Right lobe of liver (tissue), 6 donors: ENCODE measurements at regions not wholly inside any gene's neighbourhood (a gene's known extent, or its start where the extent isn't known, plus 50 kb on each side); places are given as distances from the start of the nearest gene placed in this dataset.

Source experiments
- ATAC-seq, 4 donors: fragments of 200-7000 bp; cut with Tn5 transposase; one replicate each; pipeline ENCODE4 v1.9.1; 2020; ENCODE audit warnings: mild to moderate bottlenecking in 4 of 4, moderate library complexity in 4 of 4
- DNase-seq, 3 donors: peaks; one replicate each; pipeline ENCODE4 v3.0.0-alpha.2; 2020
- H3K27ac ChIP-seq, 3 donors: fragments of 200-600 bp; one replicate each; pipeline ENCODE4 v1.8.0; 2022
- H3K27me3 ChIP-seq, 2 donors: fragments of 200-600 bp; one replicate each; pipeline ENCODE4 v1.8.0; 2022
- H3K36me3 ChIP-seq, 4 donors: fragments of 200-600 bp; sonication (generic) in 1 of 4; one replicate each; pipeline versions ENCODE4 v1.5.1 to v1.8.0; 2017 to 2022; ENCODE audit warnings: control low read depth in 1 of 4
- H3K4me1 ChIP-seq, 4 donors: fragments of 200-600 bp; sonication (generic) in 1 of 4; one replicate each; pipeline versions ENCODE4 v1.5.1 to v1.8.0; 2017 to 2022; ENCODE audit warnings: control low read depth in 1 of 4
- H3K4me3 ChIP-seq, 3 donors: fragments of 200-600 bp; one replicate each; pipeline ENCODE4 v1.8.0; 2022
- H3K9me3 ChIP-seq, 4 donors: fragments of 200-600 bp; sonication (generic) in 1 of 4; one replicate each; pipeline versions ENCODE4 v1.5.1 to v1.8.0; 2017 to 2022; ENCODE audit warnings: control low read depth in 1 of 4
- CTCF ChIP-seq, 4 donors: fragments of 200-600 bp in 3 of 4; fragments of 450-650 bp in 1 of 4; IDR thresholded peaks; one replicate each; pipeline versions ENCODE4 v1.5.1 to v1.8.0; 2016 to 2022; ENCODE audit warnings: antibody characterized with exemption in 4 of 4, mild to moderate bottlenecking in 2 of 4
- POLR2A ChIP-seq: fragments of 450-650 bp; IDR thresholded peaks from one replicate; pipeline ENCODE4 v1.6.1; 2017; ENCODE audit warnings: antibody characterized with exemption, mild to moderate bottlenecking
- WGBS: methylation state at CpG from one replicate; pipeline ENCODE4 v1.1.6; 2018; ENCODE audit warnings: low coverage, low lambda C conversion rate; ENCODE audit not compliant: insufficient coverage; ENCODE audit errors: missing lambda C conversion rate; 5-methylcytosine and 5-hydroxymethylcytosine counted together
- intact Hi-C, 2 donors: fragments of 100-400 bp; cut with DNase I; formaldehyde crosslinking; loops; one replicate each; pipeline versions ENCODE4 v1.11.2 to v1.14.1; 2022
- donor health status: DM: no; HTN: yes; CAD: no.
- donor health status: DM: no; HTN: no; CAD: no.
- donor health status: DM: no; HTN: no; CAD: no.
- donor health status: DM: no; HTN: yes; CAD: no.
- donor health status: DM: no; HTN: yes; CAD: no.

- Histone ChIP-seq H3K36me3 (no peaks in the 10 kb centered on the region), H3K4me1 (no peaks in the 10 kb centered on the region), H3K27ac (no peak overlapping the region), H3K9me3 (no peaks in the 10 kb centered on the region), H3K4me3 (no peak overlapping the region), H3K27me3 (no peaks in the 10 kb centered on the region)
- DNase-seq (no peak), ATAC-seq (no peak)
- TF ChIP-seq POLR2A: no peak
- no peak for TF ChIP-seq CTCF (IDR thresholded peaks at IDR 0.05)
- intact Hi-C loops: no loop called here
- 46% methylated on average over 1 of the region's 1 CpG for WGBS
These were observed 627.0 kb downstream of the KCNA4 start for GRCh38 chr11:29389793-29390192.

GRCh38 chr11:29373725-29374124 lies 643.1 kb downstream of the KCNA4 start:
- no peak for ATAC-seq
- no peaks in the 10 kb centered on the region for H3K36me3 ChIP-seq
- intact Hi-C loops: no loop called here
- no peak for DNase-seq
- peaks cover 0 to 3% (median 0%) of the 10 kb centered on the region in 4 donors for H3K4me1 ChIP-seq
- peaks cover 0 to 4% (median 0%) of the 10 kb centered on the region in 4 donors for H3K9me3 ChIP-seq
- H3K27ac ChIP-seq: no peak overlapping the region
- 8% methylated on average over 1 of the region's 1 CpG for WGBS
- H3K4me3 ChIP-seq: no peak overlapping the region
- H3K27me3 ChIP-seq: no peaks in the 10 kb centered on the region
- TF ChIP-seq POLR2A (no peak), CTCF (IDR thresholded peaks at IDR 0.05) (no peak)

GRCh38 chr11:29368126-29368525 lies 648.7 kb downstream of the KCNA4 start:
- intact Hi-C loops: no loop called here
- Histone ChIP-seq H3K27me3 (no peaks in the 10 kb centered on the region), H3K36me3 (no peaks in the 10 kb centered on the region), H3K9me3 (no peaks in the 10 kb centered on the region), H3K27ac (no peak overlapping the region), H3K4me3 (no peak overlapping the region), H3K4me1 (peaks cover 0 to 3% (median 0%) of the 10 kb centered on the region in 4 donors)
- DNase-seq (no peak), ATAC-seq (no peak)
- TF ChIP-seq POLR2A (no peak), CTCF (IDR thresholded peaks at IDR 0.05) (no peak)
- 37% methylated on average over 5 of the region's 5 CpGs for WGBS

GRCh38 chr11:29364006-29364405 lies 652.8 kb downstream of the KCNA4 start:
- ATAC-seq: no peak
- no peak for DNase-seq
- Histone ChIP-seq H3K27ac (no peak overlapping the region), H3K4me3 (no peak overlapping the region), H3K4me1 (no peaks in the 10 kb centered on the region), H3K27me3 (no peaks in the 10 kb centered on the region), H3K9me3 (no peaks in the 10 kb centered on the region), H3K36me3 (no peaks in the 10 kb centered on the region)
- intact Hi-C loops: no loop called here
- 58% methylated on average over 2 of the region's 2 CpGs for WGBS
- TF ChIP-seq POLR2A (no peak), CTCF (IDR thresholded peaks at IDR 0.05) (no peak)

GRCh38 chr11:29361369-29361768 lies 655.5 kb downstream of the KCNA4 start:
- Histone ChIP-seq H3K36me3 (no peaks in the 10 kb centered on the region), H3K27ac (no peak overlapping the region), H3K4me3 (no peak overlapping the region), H3K27me3 (no peaks in the 10 kb centered on the region), H3K4me1 (no peaks in the 10 kb centered on the region), H3K9me3 (no peaks in the 10 kb centered on the region)
- WGBS: 29% methylated on average over 1 of the region's 1 CpG
- ATAC-seq (no peak), DNase-seq (no peak)
- no peak for TF ChIP-seq CTCF (IDR thresholded peaks at IDR 0.05)
- TF ChIP-seq POLR2A: no peak
- intact Hi-C loops: no loop called here
